ENCODE measurements at regions not wholly inside any gene's neighbourhood (a gene's known extent, or its start where the extent isn't known, plus 50 kb on each side); places are given as distances from the start of the nearest gene placed in this dataset.

GRCh38 chr9:31174681-31175080 is 1209.8 kb upstream of the ACO1 start:
- H3K79me2 ChIP-seq (ENCODE audit: insufficient read depth, low read length) = no peaks in the 10 kb centered on the region
- TF ChIP-seq CTCF (IDR thresholded peaks at IDR 0.05; ENCODE audit: low read length) (no peak), EZH2 (IDR thresholded peaks at IDR 0.05; ENCODE audit: borderline replicate concordance, low read length) (no peak)
- no peaks in the 10 kb centered on the region for H3K36me3 ChIP-seq (ENCODE audit: insufficient read depth, low read length)
- no peak overlapping the region for H3K27ac ChIP-seq (ENCODE audit: low read depth, low read length, poor library complexity, severe bottlenecking)
- no peaks in the 10 kb centered on the region for H4K20me1 ChIP-seq (ENCODE audit: insufficient read depth, low read length)
- no peaks in the 10 kb centered on the region for H3K9me2 ChIP-seq (ENCODE audit: low read depth, low read length)
- no peak overlapping the region for H3K4me2 ChIP-seq (ENCODE audit: low read length)
- H3K4me1 ChIP-seq (ENCODE audit: insufficient read depth, low read length, severe bottlenecking) = no peaks in the 10 kb centered on the region
- H3K27me3 ChIP-seq (ENCODE audit: insufficient read depth, low read length) = no peaks in the 10 kb centered on the region
- no peak overlapping the region for H2AFZ ChIP-seq (ENCODE audit: low read length)
- no peak overlapping the region for H3K4me3 ChIP-seq (ENCODE audit: low read depth, low read length, poor library complexity, severe bottlenecking)
- H3K9ac ChIP-seq (ENCODE audit: low read length) = no peak overlapping the region
- no peaks in the 10 kb centered on the region for H3F3A ChIP-seq (ENCODE audit: insufficient read depth, low read length)
- no peaks in the 10 kb centered on the region for H3K9me3 ChIP-seq (ENCODE audit: low read length)

GRCh38 chr9:31183866-31184265 is 1200.6 kb upstream of the ACO1 start:
- H3K9me2 ChIP-seq (ENCODE audit: low read depth, low read length) = no peaks in the 10 kb centered on the region
- H3K9ac ChIP-seq (ENCODE audit: low read length) = no peak overlapping the region
- H3K27me3 ChIP-seq (ENCODE audit: insufficient read depth, low read length) = no peaks in the 10 kb centered on the region
- H3K4me2 ChIP-seq (ENCODE audit: low read length) = no peak overlapping the region
- no peaks in the 10 kb centered on the region for H3K4me1 ChIP-seq (ENCODE audit: insufficient read depth, low read length, severe bottlenecking)
- H2AFZ ChIP-seq (ENCODE audit: low read length) = no peak overlapping the region
- H3F3A ChIP-seq (ENCODE audit: insufficient read depth, low read length) = no peaks in the 10 kb centered on the region
- no peaks in the 10 kb centered on the region for H3K9me3 ChIP-seq (ENCODE audit: low read length)
- H3K27ac ChIP-seq (ENCODE audit: low read depth, low read length, poor library complexity, severe bottlenecking) = no peak overlapping the region
- H4K20me1 ChIP-seq (ENCODE audit: insufficient read depth, low read length) = no peaks in the 10 kb centered on the region
- H3K4me3 ChIP-seq (ENCODE audit: low read depth, low read length, poor library complexity, severe bottlenecking) = no peak overlapping the region
- no peak for TF ChIP-seq EZH2 (IDR thresholded peaks at IDR 0.05; ENCODE audit: borderline replicate concordance, low read length)
- no peak for TF ChIP-seq CTCF (IDR thresholded peaks at IDR 0.05; ENCODE audit: low read length)
- H3K36me3 ChIP-seq (ENCODE audit: insufficient read depth, low read length) = no peaks in the 10 kb centered on the region
- H3K79me2 ChIP-seq (ENCODE audit: insufficient read depth, low read length) = no peaks in the 10 kb centered on the region

- TF ChIP-seq EZH2 (IDR thresholded peaks at IDR 0.05; ENCODE audit: borderline replicate concordance, low read length) (no peak), CTCF (IDR thresholded peaks at IDR 0.05; ENCODE audit: low read length) (no peak)
- Histone ChIP-seq H3K27ac (ENCODE audit: low read depth, low read length, poor library complexity, severe bottlenecking) (no peak overlapping the region), H3K4me3 (ENCODE audit: low read depth, low read length, poor library complexity, severe bottlenecking) (no peak overlapping the region), H3K9ac (ENCODE audit: low read length) (no peak overlapping the region), H3K27me3 (ENCODE audit: insufficient read depth, low read length) (no peaks in the 10 kb centered on the region), H3K4me1 (ENCODE audit: insufficient read depth, low read length, severe bottlenecking) (no peaks in the 10 kb centered on the region), H2AFZ (ENCODE audit: low read length) (no peak overlapping the region), H3K36me3 (ENCODE audit: insufficient read depth, low read length) (no peaks in the 10 kb centered on the region), H3K79me2 (ENCODE audit: insufficient read depth, low read length) (no peaks in the 10 kb centered on the region), H3K4me2 (ENCODE audit: low read length) (no peak overlapping the region), H4K20me1 (ENCODE audit: insufficient read depth, low read length) (no peaks in the 10 kb centered on the region), H3F3A (ENCODE audit: insufficient read depth, low read length) (no peaks in the 10 kb centered on the region), H3K9me3 (ENCODE audit: low read length) (no peaks in the 10 kb centered on the region), H3K9me2 (ENCODE audit: low read depth, low read length) (no peaks in the 10 kb centered on the region)
Measured at GRCh38 chr9:31185831-31186230, 1198.6 kb upstream of the ACO1 start.
